Stimulated activated CD4-positive, alpha-beta T cell treated with anti-CD3 and anti-CD28 coated beads, TNF-alpha, amount 100 ng/mL, for 4 hours (primary cell): ENCODE measurements at regions not wholly inside any gene's neighbourhood (a gene's known extent, or its start where the extent isn't known, plus 50 kb on each side); places are given as distances from the start of the nearest gene placed in this dataset.
"Not testable (repeated sequence)": the region's sequence is repeated elsewhere in the genome, so short reads cannot be mapped to it uniquely, and the experiment has no call there.

Experiments used
- DNase-seq, 3 experiments: peaks; one replicate each; pipeline ENCODE4 v3.0.0-alpha.2; 2020; ENCODE audit warnings: low read depth in 3 of 3

DNA sequence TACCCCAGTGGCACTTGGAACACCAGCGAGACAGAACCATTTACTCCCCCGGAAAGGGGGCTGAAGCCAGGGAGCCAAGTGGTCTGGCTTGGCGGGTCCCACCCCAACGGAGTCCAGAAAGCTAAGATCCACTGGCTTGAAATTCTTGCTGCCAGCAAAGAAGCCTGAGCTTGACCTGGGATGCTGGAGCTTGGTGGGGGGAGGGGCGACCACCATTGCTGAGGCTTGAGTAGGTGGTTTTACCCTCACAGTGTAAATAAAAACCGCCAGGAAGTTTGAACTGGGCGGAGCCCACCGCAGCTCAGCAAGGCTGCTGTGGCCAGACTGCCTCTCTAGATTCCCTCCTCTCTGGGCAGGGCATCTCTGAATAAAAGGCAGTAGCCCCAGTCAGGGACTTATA lies 62.8 kb downstream of the RPS24 start:
- DNase-seq: not testable (repeated sequence)

DNA sequence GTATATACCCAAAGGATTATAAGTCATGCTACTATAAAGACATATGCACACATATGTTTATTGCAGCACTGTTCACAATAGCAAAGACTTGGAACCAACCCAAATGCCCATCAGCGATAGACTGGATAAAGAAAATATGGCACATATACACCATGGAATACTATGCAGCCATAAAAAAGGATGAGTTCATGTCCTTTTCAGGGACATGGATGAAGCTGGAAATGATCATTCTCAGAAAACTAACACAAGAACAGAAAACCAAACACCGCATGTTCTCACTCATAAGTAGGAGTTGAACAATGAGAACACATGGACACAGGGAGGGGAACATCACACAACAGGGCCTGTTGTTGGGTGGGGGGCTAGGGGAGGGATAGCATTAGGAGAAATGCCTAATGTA lies 68.9 kb downstream of the RPS24 start:
- not testable (repeated sequence) for DNase-seq

DNA sequence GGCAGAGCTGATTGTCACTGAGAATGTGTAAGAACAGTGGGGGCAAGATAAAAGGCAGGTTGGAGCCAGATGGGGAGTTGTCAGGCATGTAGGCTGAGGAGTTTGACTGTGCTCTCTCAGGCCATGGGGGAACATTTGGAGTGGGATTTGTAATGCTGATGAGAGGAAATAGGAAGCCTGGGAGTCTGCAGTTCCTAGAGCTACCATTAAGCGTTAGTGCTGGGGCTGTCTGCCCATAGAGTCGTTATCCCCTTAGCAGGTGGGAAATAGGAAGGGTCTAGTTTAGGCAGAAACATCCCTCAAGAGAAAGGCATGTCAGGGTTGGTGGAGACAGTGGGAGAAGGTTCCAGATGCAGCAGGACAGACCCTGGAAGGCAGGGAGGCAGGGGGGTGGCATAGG lies 75.5 kb downstream of the RPS24 start:
- DNase-seq: no peak

DNA sequence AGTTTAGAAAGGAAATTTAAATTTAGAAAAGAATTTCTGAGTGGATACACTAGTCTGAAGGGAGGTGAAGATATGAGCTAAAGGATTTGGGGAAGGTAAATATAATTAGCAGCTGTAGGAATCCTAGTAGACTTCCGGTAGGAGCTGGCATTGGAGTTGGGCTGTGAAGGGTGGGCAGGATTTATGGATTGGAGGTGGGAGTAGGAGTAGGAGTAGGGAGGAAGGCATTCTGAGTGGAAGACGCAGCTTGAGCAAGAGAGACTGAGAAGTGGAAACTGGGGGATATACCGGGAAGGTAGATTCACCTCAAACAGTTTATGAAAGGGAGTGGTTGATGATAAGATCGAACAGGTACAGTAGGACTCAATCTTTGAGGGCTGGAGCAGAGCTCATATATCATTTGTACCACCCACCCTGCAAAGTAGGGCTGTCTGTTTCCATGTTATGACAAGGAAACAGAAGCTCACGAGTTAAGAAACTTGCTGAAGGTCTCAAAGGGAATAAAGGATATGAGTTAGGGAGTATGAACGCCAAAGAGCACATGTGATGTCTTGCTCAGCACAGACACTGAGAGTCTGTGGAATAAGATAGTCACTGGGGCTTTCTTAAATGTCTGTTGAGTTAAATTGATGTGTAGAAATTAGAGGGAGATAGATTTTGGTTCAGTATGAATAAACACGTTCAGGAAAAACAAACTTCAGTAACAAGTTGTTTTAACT lies 81.6 kb downstream of the RPS24 start:
- no peak for DNase-seq

DNA sequence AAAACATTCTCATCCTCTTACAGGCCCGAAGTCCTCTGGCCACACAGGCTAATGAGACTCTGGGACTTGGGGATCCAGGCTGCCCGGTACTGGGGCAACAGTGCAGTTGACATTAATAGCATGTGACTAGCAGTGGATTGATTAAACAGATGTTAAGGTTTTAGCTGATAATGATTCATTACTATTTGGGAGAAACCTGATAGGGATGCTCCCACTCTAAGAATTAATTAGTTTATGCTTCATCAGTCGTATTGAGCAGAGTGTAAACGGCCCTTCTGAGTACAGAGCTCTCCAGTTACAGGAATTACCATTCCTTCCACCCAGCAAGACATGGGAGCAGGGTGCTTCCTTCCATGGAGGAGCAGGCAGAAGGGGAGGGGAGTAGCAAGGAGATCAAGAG lies 82.7 kb downstream of the RPS24 start:
- no peak for DNase-seq

DNA sequence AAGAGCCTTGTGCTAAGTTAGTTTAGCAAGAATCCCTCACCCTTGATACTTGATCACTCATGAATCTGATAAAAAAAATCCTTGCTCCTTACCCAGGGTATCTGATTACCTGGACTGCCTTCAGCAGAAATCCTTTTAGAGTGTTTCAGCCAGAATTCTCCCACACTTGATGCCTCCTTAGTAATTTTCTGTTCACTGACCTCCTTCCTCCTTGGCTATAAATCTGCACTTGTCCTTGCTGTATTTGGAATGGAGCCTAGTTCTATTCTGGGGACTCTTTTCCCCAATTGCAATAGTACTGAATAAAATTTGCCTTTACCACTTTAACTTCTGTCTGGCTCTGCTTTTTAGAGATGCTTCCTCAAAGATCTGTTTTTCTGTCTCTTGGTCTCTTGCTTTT lies 84.9 kb downstream of the RPS24 start:
- DNase-seq: no peak

DNA sequence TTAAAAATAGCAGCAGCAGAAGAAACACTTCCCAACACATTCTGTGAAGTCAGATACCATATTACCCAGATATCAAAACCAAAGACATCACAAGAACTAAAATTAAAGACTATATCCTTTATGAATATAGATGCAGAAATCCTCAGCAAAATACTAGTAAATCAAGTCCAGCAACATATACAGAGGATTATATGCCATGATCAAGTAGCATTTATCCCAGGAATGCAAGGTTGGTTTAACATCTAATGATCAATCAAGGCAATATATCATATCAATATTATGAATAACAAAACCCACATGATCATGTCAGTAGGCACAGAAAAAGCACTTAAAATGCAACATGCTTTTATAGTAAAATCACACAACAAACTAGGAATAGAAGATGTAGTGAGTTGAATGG lies 88.1 kb downstream of the RPS24 start:
- no peak for DNase-seq

DNA sequence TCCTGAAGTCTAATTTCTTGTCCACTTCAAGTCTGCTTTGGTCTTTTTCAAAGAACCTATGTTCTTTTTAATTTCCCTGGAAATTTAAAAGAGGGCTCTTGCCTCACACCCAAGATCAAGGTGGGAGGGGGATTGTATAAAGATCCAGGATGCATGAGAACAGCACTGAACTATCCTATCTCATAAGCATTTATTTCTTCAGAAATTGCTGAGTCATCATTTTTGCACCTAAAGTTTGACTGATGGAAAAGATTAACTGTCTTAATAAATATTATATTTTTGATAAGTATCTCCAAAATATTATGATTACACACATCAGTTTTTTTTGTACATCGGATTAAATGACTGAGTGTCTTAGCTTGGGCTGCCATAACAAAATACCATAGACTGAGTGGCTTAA lies 90.5 kb downstream of the RPS24 start:
- DNase-seq: no peak

DNA sequence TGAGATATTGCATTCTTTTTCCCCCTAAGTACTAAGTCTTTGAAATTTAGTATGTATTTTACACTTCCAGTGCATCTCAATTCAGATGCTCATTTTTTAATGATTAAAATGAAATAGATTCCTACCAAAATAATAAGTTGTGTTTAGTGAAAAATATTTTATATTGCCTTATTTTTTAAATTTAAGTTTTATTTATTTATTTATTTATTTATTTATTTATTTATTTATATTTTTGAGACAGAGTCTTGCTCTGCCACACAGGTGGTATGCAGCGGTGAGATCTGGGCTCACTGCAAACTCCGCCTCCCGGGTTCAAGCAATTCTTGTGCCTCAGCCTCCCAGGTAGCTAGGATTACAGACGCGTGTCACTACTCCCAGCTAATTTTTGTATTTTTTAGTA lies 95.5 kb downstream of the RPS24 start:
- DNase-seq: no peak

DNA sequence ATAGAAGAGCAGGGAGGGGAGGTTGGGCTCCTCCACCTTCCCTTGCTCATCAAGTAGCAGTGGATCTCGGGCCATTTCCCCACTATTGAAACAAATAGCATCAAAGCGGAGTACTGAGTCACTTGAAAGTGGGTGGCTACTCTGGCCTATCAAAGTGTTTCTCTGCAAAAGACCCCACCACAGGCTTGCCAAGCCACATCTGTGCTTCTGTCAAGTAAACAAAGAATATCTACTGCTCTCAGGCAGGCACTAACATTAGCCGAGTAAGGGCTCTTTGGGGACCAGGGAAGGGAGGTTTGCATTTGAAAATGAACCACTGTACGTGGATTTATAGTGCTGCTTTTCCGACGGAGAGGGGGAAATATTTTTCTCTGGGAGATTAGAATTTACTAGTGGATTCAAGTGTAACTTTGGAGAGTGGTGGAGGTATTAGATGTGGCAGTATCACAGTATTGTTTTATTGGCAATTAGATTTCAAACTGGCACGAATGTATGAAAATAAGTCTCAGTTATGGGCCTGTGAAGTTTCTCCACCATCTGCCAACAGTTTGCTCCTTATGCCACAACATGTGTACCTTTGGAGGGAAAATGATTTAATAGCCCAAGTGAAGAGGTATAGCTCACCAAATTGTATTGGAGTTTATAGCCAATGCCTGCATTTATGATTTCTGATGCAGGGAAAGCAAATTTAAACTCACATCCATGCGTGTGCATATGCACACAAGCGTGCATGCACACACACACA lies 97.5 kb downstream of the RPS24 start:
- no peak for DNase-seq

DNA sequence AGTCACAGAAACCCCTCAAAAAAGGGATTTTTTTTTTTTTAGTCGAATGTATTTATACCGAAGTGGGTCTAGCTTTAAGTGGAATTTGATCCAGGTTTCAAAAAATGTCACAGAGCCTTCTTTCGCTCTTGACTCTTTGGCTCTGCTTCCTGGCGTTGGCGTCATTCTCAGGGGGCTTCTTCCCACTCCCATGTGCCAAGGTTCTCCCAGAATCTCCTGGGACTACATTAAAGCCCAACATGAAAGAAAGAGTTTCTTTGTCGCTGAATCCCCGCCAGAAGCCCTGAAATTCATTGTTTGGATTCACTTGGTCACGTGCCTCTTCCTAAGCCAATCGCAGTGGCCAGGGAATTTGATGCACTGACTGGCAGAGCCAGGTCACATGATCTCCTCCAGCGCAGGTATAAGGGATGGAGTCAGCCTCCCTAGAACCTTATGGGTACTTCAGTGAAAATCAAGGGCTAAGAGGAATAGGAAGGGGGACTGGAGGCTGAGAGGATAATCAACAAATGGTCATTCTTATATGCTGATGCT lies 101.2 kb downstream of the RPS24 start:
- no peak for DNase-seq

DNA sequence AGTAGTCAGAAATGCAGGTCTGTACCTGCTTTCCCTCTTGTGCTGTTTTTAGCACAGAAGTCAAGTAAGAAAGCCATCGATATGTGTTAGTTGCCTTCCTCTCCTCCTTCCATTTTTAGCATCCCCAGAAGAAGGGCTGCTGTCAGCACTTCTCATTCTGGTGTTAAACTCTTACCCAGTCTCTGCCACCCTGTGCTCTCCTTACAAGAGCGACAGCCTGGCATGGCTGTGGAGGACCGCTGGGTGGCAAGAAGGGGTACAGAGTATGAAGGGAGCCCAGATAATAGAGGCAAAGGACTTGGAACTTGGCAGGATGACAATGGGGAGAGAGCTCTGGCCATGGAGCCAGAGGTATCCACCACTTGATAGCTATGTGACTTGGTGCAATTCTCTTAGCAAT lies 103.5 kb downstream of the RPS24 start:
- no peak for DNase-seq

DNA sequence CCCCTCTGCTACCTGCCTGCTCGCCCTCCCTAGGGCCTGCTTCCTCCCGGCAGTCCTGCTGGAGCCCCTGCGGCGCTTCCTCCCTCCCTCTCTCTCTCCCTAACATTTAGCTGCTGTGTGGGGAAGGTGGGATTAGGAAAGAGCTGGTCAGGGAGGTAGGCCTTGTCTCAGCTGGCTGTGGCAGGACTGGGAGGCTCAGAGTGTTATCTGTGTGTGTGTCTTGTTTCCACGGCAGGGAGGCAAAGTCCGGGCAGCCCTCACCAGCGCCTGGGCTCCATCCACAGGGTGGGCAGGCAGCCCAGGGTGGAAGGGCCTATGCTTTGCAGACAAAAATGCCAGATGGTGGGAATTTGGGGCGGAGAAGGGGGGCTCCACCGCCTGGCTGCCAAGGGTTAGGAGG lies 105.7 kb downstream of the RPS24 start:
- no peak for DNase-seq

DNA sequence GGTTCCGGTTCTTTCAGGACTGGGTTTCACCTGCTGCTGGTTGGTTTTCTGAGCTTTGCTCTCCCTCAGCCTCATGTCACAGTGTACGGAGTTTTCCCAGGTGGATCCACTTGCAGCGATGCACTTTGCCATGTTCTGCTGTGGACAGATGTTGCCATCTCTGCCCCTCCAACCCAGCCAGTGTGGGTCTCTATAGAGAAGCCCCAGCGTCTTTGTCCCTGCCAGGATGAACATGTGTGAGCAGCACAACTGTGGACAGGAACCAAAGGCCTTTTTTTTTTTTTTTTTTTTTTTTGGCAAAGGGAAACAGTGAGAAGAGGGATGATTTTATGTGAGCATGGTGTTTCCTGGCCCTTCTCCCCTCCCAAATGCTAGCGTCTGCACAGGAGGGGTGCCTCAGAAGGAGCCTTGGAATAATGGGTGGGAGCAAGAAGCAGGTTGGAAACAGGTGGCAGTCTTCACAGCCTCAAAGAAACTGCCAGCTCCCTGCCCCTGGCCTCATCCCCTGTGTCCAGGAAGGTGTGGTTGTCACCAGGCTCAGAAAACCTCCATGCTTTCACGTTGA lies 106.5 kb downstream of the RPS24 start:
- DNase-seq: no peak

DNA sequence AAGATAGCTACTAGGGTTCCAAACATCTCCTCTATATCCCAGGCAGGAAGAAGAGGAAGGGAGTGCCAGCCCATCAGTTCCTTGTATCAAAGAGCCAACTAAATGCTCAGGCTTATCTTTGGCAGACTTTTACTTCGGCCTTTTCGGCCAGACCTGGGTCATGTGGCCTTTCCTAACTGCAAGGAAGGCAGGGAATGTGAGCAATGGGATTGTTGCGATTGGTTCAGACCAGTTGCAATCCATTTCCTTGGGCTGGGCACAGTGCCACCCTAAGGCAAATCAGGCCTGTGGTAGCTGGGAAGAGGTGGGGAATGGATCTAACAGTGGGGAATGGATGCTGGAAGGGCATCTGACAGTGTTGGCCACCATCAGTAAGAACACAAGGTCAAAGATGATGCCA lies 109.9 kb downstream of the RPS24 start:
- no peak for DNase-seq

DNA sequence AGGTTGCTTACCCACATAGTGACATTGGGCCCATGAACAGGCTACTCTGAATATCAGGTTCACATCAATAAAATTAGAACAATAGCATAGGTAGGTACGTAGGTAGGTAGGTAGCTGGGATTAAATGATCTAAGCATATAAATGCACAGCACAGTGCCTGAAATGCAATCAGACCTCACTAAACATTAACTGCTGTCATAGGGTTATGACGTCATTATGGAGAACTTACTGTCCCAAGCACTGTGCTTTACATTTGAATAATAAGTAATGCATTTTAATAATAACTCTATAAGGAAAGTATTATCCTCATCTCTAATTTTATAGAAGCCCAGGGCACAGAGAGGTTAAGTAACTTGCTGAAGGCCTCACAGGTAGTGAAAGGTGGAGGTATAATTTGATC lies 112.5 kb downstream of the RPS24 start:
- no peak for DNase-seq

DNA sequence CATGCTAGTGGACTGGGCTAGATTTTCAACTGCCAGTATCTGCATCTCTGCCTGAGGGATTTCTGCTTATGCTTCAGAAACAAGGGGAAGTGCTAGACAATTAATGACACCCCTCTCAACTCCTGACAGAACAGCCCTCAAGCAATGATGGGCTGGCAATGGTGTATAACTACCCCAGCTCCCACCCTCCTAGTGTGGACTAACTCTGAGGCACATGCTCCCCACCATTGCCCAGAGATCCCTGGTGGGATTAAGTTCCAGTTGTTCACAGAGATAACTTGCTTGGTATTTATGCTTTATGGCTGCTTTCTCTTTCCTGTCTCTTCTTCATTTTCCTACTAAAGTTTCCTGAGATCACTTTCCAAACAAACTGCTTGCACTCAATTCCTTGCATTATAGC lies 113.5 kb downstream of the RPS24 start:
- DNase-seq: no peak

DNA sequence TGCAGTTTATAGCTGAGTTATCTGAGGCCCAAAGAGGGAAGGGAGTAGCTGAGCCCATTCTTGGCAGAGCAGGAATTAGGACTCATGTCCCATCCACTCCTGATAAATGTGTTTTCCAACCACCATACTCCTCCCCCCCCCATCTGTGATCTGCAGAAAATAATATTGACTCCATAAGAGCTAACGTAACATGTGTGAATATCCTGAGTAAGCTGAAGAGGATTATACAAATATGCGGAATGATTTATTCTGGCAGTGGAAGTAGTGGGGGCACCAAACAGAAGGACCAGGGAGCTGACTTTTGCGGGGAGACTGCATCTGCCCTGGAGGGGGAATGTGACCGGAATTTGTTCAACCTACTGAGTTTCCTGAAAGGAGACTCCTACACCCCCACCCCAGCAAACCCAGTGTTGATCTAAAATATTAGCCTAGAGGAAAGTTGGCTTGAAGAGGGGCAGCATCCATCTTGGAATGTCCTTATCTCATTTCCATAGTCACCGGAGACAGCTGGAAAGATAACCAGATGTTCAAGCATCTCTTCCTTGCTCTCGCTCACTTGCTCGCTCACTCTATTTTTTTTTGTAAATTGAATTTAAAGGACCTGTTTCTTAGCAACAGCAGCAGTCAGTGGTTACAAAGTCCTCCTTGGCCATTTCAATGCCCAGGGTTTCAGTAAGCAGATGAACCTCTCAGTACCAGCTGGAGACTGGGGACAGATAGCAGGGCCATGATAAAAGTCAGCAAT lies 114.7 kb downstream of the RPS24 start:
- DNase-seq: no peak

DNA sequence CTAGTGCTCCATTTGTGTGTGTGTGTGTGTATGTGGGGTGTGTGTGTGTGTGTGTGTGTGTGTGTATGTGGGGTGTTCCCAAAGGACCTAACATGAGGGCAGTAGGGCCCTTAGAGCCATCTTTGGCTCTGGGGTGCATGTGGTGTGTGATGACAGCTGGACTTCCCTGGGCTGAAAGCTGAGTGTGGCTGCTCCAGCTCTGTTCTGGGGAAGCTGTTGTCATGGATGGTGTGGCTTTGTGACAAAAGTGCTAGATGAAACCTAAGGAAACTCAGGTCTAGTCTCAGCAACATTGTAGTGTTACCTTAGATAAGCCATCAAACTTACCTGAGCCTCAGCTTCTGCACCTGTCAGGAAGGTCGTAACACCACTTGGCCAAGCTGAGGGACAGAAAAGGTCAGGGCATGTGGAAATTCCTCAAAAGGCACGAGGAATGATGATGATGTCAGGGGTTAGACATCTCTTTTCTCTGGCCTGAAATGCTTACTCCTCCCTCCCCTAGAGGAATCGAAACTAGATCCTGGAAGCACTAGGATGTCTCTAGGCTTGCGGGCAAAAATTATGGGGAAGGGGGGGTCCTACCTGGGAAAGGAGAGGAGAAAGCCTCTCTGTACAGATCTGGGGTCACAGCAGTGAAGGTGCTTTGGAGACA lies 115.4 kb downstream of the RPS24 start:
- DNase-seq: no peak

DNA sequence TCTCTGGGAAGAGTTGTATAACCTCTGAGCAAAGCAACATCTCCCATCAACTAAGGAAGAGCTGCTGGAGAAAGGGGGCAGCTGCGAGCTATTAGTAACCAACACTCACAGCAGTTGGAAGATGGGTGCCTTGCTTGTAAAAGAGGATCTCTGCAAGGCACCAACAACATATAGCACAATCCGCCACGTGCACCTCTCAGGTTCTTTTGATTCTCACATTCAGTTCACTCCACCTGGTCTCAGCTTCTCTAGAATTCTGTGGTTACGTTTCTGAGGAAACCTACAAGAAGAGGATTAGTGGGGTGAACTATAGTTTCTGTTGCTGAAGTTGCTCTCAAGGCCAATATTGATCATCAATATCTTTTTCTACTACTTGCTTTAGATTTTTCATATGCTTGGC lies 117.1 kb downstream of the RPS24 start:
- no peak for DNase-seq

DNA sequence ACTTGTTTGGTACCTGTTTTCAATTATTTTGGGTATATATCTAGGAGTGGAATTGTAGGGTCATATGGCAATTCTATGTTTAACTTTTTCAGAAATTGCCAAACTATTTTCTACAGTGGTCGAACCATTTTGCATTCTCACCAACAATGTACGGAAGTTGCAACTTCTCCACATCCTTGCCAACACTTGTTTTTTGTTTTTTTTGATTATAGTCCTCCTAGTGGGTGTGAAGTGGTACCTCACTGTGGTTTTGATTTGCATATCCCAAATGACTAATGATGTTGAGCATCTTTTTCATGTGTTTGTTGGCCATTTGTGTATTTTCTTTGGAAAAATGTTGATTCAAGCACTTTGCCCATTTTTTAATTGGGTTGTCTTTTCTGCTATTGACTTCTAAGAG lies 122.1 kb downstream of the RPS24 start:
- no peak for DNase-seq

DNA sequence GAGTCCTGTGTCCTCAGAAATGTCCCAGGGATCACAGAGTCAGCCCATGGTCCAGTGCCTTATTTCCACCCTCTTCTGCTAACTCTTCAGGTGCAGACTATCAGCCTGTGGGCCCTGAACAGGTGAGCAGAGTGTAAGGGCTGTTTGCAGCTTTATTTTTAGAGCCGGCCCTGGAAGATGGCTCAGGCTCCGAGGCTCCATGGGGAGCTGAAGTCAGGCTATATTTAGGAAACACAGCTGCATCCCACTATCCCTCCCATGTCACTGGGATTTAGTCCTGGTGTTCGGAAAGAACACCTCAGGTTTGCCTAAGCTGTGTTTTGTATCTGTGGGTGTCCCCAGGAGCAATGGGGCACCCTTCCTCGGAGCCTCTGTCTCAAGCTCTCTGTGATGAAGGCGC lies 126.9 kb downstream of the RPS24 start:
- DNase-seq: no peak
